Osteoblast (primary cell): ENCODE measurements at regions not wholly inside any gene's neighbourhood (a gene's known extent, or its start where the extent isn't known, plus 50 kb on each side); places are given as distances from the start of the nearest gene placed in this dataset.

Source experiments
- DNase-seq: peaks from one replicate; pipeline ENCODE4 v3.0.0; 2011; ENCODE audit warnings: low spot score, mixed read lengths; ENCODE audit not compliant: insufficient read length; ENCODE audit errors: missing footprints
- H2AFZ ChIP-seq: 2 replicates; pipeline ENCODE4 v1.6.0; 2011; ENCODE audit warnings: mild to moderate bottlenecking, low read length
- H3K27ac ChIP-seq: 2 replicates; pipeline ENCODE4 v1.5.1; 2011; ENCODE audit warnings: mild to moderate bottlenecking, low read depth, low read length, moderate library complexity
- H3K27me3 ChIP-seq: 2 replicates; pipeline ENCODE4 v1.6.0; 2012; ENCODE audit warnings: mild to moderate bottlenecking, control low read depth, inconsistent platforms, low read length, moderate library complexity; ENCODE audit not compliant: insufficient read depth
- H3K36me3 ChIP-seq: 2 replicates; pipeline ENCODE4 v1.5.1; 2011; ENCODE audit warnings: mild to moderate bottlenecking, low read length, control low read depth, moderate library complexity; ENCODE audit not compliant: insufficient read depth
- H3K4me1 ChIP-seq: 2 replicates; pipeline ENCODE4 v1.5.1; 2011; ENCODE audit warnings: mild to moderate bottlenecking, low read length, control low read depth, moderate library complexity; ENCODE audit not compliant: insufficient read depth
- H3K4me2 ChIP-seq: 2 replicates; pipeline ENCODE4 v1.6.0; 2011; ENCODE audit warnings: mild to moderate bottlenecking, low read length; ENCODE audit not compliant: insufficient read depth
- H3K4me3 ChIP-seq: fragments of 200-600 bp; sonication (generic); 3 replicates; pipeline ENCODE4 v1.5.1; 2012; ENCODE audit warnings: mild to moderate bottlenecking, low read length, inconsistent platforms; ENCODE audit not compliant: insufficient read depth
- H3K79me2 ChIP-seq: 2 replicates; pipeline ENCODE4 v1.6.0; 2012; ENCODE audit warnings: mild to moderate bottlenecking, low read length, control low read depth, inconsistent platforms; ENCODE audit not compliant: insufficient read depth
- H3K9me3 ChIP-seq: 2 replicates; pipeline ENCODE4 v1.5.1; 2011; ENCODE audit warnings: low read depth, low read length, control low read depth
- H4K20me1 ChIP-seq: 2 replicates; pipeline ENCODE4 v1.6.0; 2012; ENCODE audit warnings: mild to moderate bottlenecking, low read length, control low read depth; ENCODE audit not compliant: insufficient read depth
- TF ChIP-seq, protein P1 (sequence below): IDR thresholded peaks from 2 replicates; pipeline ENCODE4 v1.5.1; 2011; ENCODE audit warnings: mild to moderate bottlenecking, low read depth, low read length, moderate library complexity; ENCODE audit errors: extremely low read depth

DNA sequence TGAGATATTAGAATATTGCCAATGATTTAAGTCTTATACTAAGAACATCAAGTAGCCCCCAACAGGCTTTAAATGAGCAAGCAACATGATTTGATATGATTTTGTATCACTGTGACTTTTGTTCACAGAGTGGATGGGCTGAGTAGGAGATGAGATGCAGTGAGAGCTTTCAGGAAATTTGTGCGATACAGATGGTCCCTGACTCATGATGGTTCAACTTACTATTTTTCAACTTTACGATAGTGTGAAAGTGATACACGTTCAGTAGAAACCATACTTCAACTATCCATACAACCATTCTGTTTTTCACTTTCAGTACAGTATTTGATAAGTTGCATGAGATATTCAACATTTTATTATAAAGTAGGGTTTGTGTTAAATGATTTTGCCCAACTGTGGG is 78.7 kb upstream of the NWD2 start:
- no peak for DNase-seq
- Histone ChIP-seq H3K36me3 (no peaks in the 10 kb centered on the region), H3K9me3 (peaks cover 2% of the 10 kb centered on the region), H3K79me2 (no peaks in the 10 kb centered on the region), H3K27ac (no peak overlapping the region), H3K4me1 (no peaks in the 10 kb centered on the region), H3K4me2 (no peak overlapping the region), H3K27me3 (no peaks in the 10 kb centered on the region), H4K20me1 (no peaks in the 10 kb centered on the region), H2AFZ (no peak overlapping the region), H3K4me3 (no peak overlapping the region)
- TF ChIP-seq, protein P1, sequence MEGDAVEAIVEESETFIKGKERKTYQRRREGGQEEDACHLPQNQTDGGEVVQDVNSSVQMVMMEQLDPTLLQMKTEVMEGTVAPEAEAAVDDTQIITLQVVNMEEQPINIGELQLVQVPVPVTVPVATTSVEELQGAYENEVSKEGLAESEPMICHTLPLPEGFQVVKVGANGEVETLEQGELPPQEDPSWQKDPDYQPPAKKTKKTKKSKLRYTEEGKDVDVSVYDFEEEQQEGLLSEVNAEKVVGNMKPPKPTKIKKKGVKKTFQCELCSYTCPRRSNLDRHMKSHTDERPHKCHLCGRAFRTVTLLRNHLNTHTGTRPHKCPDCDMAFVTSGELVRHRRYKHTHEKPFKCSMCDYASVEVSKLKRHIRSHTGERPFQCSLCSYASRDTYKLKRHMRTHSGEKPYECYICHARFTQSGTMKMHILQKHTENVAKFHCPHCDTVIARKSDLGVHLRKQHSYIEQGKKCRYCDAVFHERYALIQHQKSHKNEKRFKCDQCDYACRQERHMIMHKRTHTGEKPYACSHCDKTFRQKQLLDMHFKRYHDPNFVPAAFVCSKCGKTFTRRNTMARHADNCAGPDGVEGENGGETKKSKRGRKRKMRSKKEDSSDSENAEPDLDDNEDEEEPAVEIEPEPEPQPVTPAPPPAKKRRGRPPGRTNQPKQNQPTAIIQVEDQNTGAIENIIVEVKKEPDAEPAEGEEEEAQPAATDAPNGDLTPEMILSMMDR = no peak

DNA sequence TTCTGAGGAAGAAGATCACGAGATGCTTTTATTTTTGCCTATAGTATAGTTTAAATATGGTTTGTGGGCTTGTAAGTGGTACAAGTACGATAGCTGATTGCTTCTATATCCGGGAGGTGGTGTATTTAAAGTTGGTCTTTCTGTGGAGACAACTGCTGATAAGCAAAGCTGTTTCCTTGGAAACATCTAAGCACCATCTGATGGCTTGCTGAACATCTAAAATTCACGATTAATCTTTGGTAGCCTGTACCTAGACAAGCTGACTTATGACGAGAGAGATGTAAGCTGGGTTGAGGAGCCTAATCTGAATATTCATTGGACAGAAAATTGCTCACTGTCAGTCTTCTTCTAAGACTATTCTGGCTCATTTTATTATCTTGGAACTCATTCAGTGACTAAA is 74.6 kb upstream of the NWD2 start:
- Histone ChIP-seq H3K4me3 (no peak overlapping the region), H3K79me2 (no peaks in the 10 kb centered on the region), H3K4me1 (no peaks in the 10 kb centered on the region), H3K27ac (no peak overlapping the region), H3K9me3 (peaks cover 2% of the 10 kb centered on the region), H3K4me2 (no peak overlapping the region), H2AFZ (no peak overlapping the region), H4K20me1 (no peaks in the 10 kb centered on the region), H3K36me3 (no peaks in the 10 kb centered on the region), H3K27me3 (no peaks in the 10 kb centered on the region)
- TF ChIP-seq, protein P1 = no peak
- DNase-seq = no peak

DNA sequence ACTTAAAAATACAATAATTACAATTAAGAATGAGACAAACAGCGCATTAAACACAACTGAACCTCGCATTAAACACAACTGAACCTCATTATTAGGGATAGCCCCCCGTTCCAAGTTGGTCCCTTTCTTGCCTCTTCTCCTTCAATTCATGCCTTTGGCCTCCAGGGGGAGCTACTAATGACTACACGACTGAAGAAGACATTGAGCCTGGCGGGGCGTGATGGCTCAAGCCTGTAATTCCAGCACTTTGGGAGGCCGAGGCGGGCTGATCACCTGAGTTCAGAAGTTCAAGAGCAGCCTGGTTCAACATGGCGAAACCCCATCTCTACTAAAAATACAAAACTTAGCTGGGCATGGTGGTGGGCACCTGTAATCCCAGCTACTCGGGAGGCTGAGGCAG is 56.4 kb upstream of the NWD2 start:
- TF ChIP-seq, protein P1 = no peak
- no peaks in the 10 kb centered on the region for H4K20me1 ChIP-seq
- no peak overlapping the region for H3K27ac ChIP-seq
- H3K36me3 ChIP-seq = no peaks in the 10 kb centered on the region
- no peaks in the 10 kb centered on the region for H3K4me1 ChIP-seq
- no peaks in the 10 kb centered on the region for H3K9me3 ChIP-seq
- no peaks in the 10 kb centered on the region for H3K27me3 ChIP-seq
- H3K4me3 ChIP-seq = no peak overlapping the region
- no peak overlapping the region for H2AFZ ChIP-seq
- H3K4me2 ChIP-seq = no peak overlapping the region
- no peaks in the 10 kb centered on the region for H3K79me2 ChIP-seq
- no peak for DNase-seq
